ENCODE measurements at regions not wholly inside any gene's neighbourhood (a gene's known extent, or its start where the extent isn't known, plus 50 kb on each side); places are given as distances from the start of the nearest gene placed in this dataset.
"Not testable (repeated sequence)": the region's sequence is repeated elsewhere in the genome, so short reads cannot be mapped to it uniquely, and the experiment has no call there.

GRCh38 chr13:33340631-33341030 lies 55.1 kb upstream of the STARD13 start:
- DNase-seq (ENCODE audit: low spot score) = no peak

DNA sequence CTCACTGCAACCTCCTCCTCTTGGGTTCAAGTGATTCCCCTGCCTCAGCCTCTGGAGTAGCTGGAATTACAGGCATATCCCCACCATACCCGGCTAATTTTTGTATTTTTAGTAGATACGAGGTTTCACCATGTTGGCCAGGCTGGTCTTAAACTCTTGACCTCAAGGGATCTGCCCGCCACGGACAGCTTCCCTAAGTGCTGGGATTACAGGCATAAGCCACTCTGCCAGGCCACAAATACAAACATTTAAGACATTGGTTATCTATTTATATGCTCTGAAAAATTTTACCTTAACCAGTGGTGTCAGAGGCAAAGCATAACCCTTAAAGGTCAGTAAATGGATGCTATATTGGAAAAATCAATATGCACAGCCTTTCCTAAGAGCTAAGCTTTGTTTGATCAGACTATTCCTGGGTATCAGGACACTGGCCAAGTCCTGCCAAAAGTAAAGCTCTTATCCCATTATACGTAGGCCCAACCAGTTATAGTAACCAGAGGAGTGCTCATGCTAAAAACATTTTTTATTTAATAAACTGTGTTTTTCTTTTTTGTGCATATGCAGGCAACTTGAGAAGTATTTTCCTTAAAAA lies 56.4 kb upstream of the STARD13 start:
- no peak for DNase-seq (ENCODE audit: low spot score)

DNA sequence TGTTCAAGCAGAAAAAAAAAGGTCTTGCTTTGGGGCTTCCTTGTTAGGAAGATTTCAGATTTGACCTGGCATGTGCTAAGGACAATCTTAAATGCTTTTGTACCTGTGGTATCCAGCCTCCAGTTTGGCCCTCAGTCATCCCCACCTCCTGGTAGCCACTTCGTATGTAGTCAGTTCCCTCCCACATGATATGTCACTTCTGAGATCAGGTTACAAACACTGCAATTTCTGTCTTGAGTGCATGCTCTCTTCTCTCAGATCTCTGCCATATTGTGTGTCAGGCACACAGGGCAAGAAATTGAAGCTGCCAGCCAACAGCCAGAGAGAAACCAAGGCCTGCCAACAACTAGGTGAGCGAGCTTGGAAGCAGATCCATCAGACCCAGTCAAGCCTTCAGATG lies 60.3 kb upstream of the STARD13 start:
- DNase-seq (ENCODE audit: low spot score) = peak; percentile 14

GRCh38 chr13:33347861-33348260 lies 62.3 kb upstream of the STARD13 start:
- no peak for DNase-seq (ENCODE audit: low spot score)

GRCh38 chr13:33348366-33348765 lies 62.8 kb upstream of the STARD13 start:
- DNase-seq (ENCODE audit: low spot score) = no peak

DNA sequence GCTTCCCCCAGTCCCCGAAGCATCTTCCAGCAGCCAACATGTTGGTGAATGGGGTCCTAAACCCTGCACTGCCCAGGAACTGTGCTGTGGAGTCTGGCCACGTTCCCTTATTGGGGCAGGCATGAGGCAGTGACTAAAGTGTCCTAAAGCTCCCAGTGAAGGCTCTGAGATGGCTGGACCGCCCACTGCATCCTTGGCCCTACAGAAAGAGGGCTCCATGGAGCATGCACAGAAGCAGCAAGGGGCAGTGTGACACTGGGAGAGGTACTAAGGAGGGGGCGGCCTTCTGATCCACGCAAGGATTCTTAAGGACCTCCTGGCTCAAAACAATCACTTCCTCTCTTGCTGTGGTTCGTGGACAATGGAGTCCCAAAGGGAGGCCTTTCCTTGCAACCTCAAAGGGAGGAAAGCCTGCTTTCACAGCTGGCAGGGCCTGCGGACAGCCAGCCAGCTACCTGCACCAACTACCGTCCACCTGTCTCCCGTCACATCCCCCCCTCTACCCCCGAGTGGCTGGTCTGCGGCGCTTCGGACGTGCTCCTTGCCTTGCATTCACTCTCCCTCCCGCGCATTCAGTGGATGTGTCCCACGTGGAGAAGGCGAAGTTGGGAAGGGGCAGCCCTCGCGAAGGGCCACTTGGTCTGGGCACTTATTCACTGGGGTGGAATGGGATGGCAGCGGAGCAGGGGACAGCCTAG lies 63.9 kb upstream of the STARD13 start:
- peak; percentile 78 for DNase-seq (ENCODE audit: low spot score)

GRCh38 chr13:33349986-33350826 lies 64.7 kb upstream of the STARD13 start:
- DNase-seq (ENCODE audit: low spot score) = peak; percentile 55

- peak; percentile 92 for DNase-seq (ENCODE audit: low spot score)
Measured at GRCh38 chr13:33351319-33351718, 65.8 kb upstream of the STARD13 start.

GRCh38 chr13:33352041-33352440 lies 66.5 kb upstream of the STARD13 start:
- no peak for DNase-seq (ENCODE audit: low spot score)

DNA sequence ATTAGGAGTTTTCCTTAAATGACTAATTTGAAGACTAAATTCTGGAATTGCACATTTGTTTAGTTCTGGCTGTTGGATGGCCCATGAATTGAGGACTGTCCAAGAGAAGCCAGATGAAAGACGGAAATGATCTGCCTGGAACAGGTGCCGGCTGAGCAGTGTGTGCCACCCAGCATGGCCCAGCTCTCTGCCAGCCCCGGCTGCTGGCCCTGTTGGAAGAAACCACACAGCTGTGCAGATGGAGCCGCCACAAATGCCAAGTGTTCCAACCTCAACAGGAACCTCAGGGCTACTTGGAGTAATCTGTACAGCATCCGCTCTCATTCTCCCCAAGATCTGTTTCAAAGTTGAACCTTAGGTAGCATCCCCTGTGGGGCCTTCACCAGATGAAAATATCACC lies 67.0 kb upstream of the STARD13 start:
- no peak for DNase-seq (ENCODE audit: low spot score)

DNA sequence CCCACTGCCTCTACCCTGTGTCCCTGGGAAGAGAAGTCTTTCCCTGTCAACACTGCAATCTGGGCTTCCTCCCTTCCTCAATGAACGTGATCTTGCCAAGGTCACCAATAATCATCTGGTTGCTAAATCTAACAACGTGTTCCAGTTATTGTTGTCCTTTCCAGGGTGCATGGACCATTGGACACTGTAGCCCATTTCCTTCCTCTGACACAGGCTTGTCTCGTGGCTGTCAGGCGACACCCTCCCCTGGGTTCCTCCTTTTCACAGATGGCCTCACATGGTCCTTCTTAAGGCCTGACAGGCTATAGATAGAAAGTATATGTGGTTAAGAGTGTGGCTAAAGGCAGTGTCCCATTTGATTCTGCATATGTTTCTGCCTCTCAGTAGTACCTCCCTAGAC lies 67.7 kb upstream of the STARD13 start:
- DNase-seq (ENCODE audit: low spot score) = no peak

GRCh38 chr13:33353646-33354045 lies 68.1 kb upstream of the STARD13 start:
- no peak for DNase-seq (ENCODE audit: low spot score)

DNA sequence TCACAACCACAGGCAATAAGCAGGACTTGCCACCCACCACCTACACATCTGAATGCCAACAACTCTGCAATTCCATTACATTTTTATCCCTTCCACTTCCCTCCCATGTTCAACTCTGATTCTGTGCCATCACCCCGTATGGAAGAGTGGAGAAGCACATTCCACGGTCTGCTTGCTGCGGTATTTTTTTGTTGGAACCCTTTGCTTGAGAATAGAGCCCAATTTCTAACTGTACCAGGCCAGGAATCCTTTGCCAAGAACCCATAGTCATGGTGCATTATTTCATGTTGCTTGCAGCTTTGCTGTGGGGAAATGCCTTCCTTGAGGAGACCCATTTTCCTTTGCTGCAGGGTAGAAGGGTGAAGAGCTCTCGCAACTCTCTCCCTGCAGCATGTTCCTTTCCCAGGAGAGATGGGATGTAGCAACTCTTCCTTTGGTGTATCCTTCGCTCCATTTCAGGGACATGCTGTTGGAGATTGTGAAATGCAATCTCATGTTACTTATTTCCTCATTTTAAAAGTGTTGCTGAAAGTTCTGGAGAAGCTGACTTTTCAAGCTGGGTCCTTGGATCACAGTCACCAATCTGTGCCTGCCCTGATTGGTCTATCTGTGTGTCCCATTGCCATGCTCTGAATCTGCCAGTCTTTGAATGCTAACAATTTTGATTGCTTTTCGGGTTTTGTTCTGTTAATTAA lies 69.8 kb upstream of the STARD13 start:
- DNase-seq (ENCODE audit: low spot score) = no peak

- not testable (repeated sequence) for DNase-seq (ENCODE audit: low spot score)
Measured at GRCh38 chr13:33358076-33358475, 72.5 kb upstream of the STARD13 start.

GRCh38 chr13:33362986-33363727 lies 77.6 kb upstream of the STARD13 start:
- no peak for DNase-seq (ENCODE audit: low spot score)

GRCh38 chr13:33364192-33364591 lies 78.6 kb upstream of the STARD13 start:
- DNase-seq (ENCODE audit: low spot score) = no peak

GRCh38 chr13:33366469-33367062 lies 81.0 kb upstream of the STARD13 start:
- DNase-seq (ENCODE audit: low spot score) = no peak

DNA sequence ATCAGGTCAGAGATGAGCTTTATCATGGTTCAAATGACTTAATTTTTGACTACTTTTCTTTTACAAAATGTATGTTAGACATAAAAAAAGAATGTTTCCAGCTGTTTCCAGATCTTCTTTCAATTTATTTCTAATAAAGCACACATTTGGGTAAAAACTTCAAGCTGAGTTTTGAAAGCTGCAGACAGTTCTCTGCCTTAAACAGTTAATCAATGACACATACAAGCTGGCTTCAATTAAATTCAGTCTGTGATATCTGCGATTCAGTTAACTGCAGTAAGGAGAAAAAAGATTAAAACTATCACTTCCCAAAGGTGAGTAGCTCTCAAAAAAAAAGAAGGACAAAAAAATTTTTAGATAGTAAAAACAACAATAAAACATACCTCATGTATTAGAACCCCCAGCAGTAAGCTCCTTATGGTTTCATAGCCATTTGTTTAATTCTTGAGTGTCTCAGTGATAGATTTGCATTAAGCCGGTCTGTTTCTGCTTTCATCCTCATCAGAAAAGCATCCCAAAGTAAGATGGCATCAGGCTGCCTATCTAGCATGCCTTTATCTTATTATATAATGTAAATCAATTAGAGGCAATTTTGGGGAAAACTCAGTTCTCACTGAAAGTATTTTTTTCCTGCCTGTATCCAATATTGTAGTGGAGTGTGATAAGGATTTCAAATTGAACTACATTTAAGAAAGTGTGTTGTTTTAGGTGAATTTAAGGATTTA lies 81.8 kb upstream of the STARD13 start:
- DNase-seq (ENCODE audit: low spot score) = no peak

- DNase-seq (ENCODE audit: low spot score) = no peak
Measured at GRCh38 chr13:33367926-33368325, 82.4 kb upstream of the STARD13 start.

GRCh38 chr13:33369073-33369472 lies 83.5 kb upstream of the STARD13 start:
- DNase-seq (ENCODE audit: low spot score) = no peak

Data from RKO (cell line).